H1 (cell line): ENCODE measurements at regions not wholly inside any gene's neighbourhood (a gene's known extent, or its start where the extent isn't known, plus 50 kb on each side); places are given as distances from the start of the nearest gene placed in this dataset.

Source experiments
- CHD1 ChIP-seq: IDR thresholded peaks from 2 replicates; pipeline ENCODE4 v1.6.1; 2012; ENCODE audit warnings: low read depth, low read length, improper control_type of control experiment
- CTCF ChIP-seq, 3 experiments: IDR thresholded peaks; 1 replicate in 2 of 3; 2 replicates in 1 of 3; pipeline versions ENCODE4 v1.5.1 to v1.6.1; 2011; ENCODE audit warnings: low read length in 3 of 3, mild to moderate bottlenecking in 3 of 3, inconsistent platforms in 2 of 3, low read depth in 1 of 3, moderate library complexity in 1 of 3; ENCODE audit not compliant: insufficient read depth in 1 of 3; ENCODE audit errors: control extremely low read depth in 1 of 3
- EP300 ChIP-seq, 2 experiments: IDR thresholded peaks; 1 replicate in 1 of 2; 2 replicates in 1 of 2; pipeline ENCODE4 v1.6.1; 2011 to 2012; ENCODE audit warnings: low read depth in 2 of 2, low read length in 2 of 2, mild to moderate bottlenecking in 2 of 2, borderline replicate concordance in 1 of 2, inconsistent platforms in 1 of 2, moderate library complexity in 1 of 2
- JUN ChIP-seq: IDR thresholded peaks from 2 replicates; pipeline ENCODE4 v1.6.1; 2011; ENCODE audit warnings: low read depth, mild to moderate bottlenecking, improper control_type of control experiment, low read length
- JUND ChIP-seq: IDR thresholded peaks from 2 replicates; pipeline ENCODE4 v1.6.1; 2011; ENCODE audit warnings: mild to moderate bottlenecking, improper control_type of control experiment, low read length
- PHF8 ChIP-seq: fragments of 200-600 bp; sonication (generic); conservative IDR thresholded peaks from 2 replicates; pipeline ENCODE4 v1.7.1; 2012; ENCODE audit warnings: low read depth, mild to moderate bottlenecking, inconsistent platforms, low read length, moderate library complexity
- POLR2A ChIP-seq, 2 experiments: IDR thresholded peaks; 1 replicate in 1 of 2; 2 replicates in 1 of 2; pipeline ENCODE4 v1.6.1; 2011; ENCODE audit warnings: low read depth in 2 of 2, low read length in 2 of 2, mild to moderate bottlenecking in 2 of 2; ENCODE audit errors: control extremely low read depth in 1 of 2
- POLR2AphosphoS5 ChIP-seq: IDR thresholded peaks from 2 replicates; pipeline ENCODE4 v1.6.1; 2011; ENCODE audit warnings: low read depth, low read length
- TAF1 ChIP-seq: IDR thresholded peaks from 2 replicates; pipeline ENCODE4 v1.6.1; 2011; ENCODE audit warnings: mild to moderate bottlenecking, low read depth, low read length
- YY1 ChIP-seq: IDR thresholded peaks from 2 replicates; pipeline ENCODE4 v1.6.1; 2011; ENCODE audit warnings: low read depth, mild to moderate bottlenecking, low read length
- ZNF274 ChIP-seq: IDR thresholded peaks from 2 replicates; pipeline ENCODE4 v1.7.0; 2012; ENCODE audit warnings: low read length, borderline replicate concordance; ENCODE audit errors: extremely low read depth
- TF ChIP-seq, protein P1 (sequence below): IDR thresholded peaks from 2 replicates; pipeline ENCODE4 v1.6.1; 2012; ENCODE audit warnings: low read length, inconsistent platforms

DNA sequence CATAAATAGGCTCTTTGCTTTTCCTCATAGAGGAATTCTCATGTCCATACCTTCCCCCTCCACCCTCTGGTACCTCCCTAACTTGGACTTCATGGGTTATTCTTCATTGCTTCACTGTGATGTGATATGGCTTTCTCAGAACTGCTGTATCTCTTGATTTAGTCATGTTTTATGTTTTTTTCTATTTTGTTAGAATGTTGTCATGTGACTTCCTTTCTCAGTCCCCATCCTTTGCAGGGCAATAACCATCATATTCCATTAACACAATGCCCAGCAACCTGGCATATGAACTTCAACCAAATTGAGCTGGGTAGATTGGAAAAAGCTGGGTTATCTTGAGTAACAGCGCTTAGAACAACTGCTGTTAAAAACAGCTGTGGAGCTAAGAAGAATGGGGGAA, 190.9 kb upstream of the PRSS16 start:
- TF ChIP-seq JUN, result no peak
- no peak for TF ChIP-seq CHD1
- no peak for TF ChIP-seq CTCF (IDR thresholded peaks at IDR 0.05; ENCODE audit: control extremely low read depth in 1 of 3, insufficient read depth in 1 of 3, low read depth in 1 of 3, low read length in 3 of 3)
- no peak for TF ChIP-seq JUND
- no peak for TF ChIP-seq POLR2A (IDR thresholded peaks at IDR 0.05; ENCODE audit: control extremely low read depth in 1 of 2, low read depth in 2 of 2, low read length in 2 of 2)
- no peak for TF ChIP-seq YY1
- TF ChIP-seq TAF1, result no peak
- TF ChIP-seq ZNF274, result no peak
- TF ChIP-seq, protein P1, sequence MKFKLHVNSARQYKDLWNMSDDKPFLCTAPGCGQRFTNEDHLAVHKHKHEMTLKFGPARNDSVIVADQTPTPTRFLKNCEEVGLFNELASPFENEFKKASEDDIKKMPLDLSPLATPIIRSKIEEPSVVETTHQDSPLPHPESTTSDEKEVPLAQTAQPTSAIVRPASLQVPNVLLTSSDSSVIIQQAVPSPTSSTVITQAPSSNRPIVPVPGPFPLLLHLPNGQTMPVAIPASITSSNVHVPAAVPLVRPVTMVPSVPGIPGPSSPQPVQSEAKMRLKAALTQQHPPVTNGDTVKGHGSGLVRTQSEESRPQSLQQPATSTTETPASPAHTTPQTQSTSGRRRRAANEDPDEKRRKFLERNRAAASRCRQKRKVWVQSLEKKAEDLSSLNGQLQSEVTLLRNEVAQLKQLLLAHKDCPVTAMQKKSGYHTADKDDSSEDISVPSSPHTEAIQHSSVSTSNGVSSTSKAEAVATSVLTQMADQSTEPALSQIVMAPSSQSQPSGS, result no peak
- TF ChIP-seq EP300 (IDR thresholded peaks at IDR 0.05; ENCODE audit: borderline replicate concordance in 1 of 2, low read depth in 2 of 2, low read length in 2 of 2), result no peak
- no peak for TF ChIP-seq POLR2AphosphoS5
- no peak for TF ChIP-seq PHF8
